ENCODE measurements at regions not wholly inside any gene's neighbourhood (a gene's known extent, or its start where the extent isn't known, plus 50 kb on each side); places are given as distances from the start of the nearest gene placed in this dataset.

- TF ChIP-seq CTCF (conservative IDR thresholded peaks at IDR 0.05), result no peak
- no peak for TF ChIP-seq EZH2 (IDR thresholded peaks at IDR 0.05; ENCODE audit: low read depth)
These were observed 173.4 kb upstream of the FANCL start for GRCh38 chr2:58414506-58414905.

All from PC-9 (cell line).